Smooth muscle cell (in vitro differentiated cells): ENCODE measurements at regions not wholly inside any gene's neighbourhood (a gene's known extent, or its start where the extent isn't known, plus 50 kb on each side); places are given as distances from the start of the nearest gene placed in this dataset.
"Not testable (repeated sequence)": the region's sequence is repeated elsewhere in the genome, so short reads cannot be mapped to it uniquely, and the experiment has no call there.

Experiments used
- DNase-seq: peaks from one replicate; lab custom pipeline; 2025; ENCODE audit not compliant: unreplicated experiment; lab: John Stamatoyannopoulos, UW
- H2AFZ ChIP-seq: fragments of 200-600 bp; sonication (generic); 2 replicates; pipeline ENCODE4 v1.6.0; 2016; ENCODE audit warnings: antibody characterized with exemption, low read depth, mild to moderate bottlenecking
- H3F3A ChIP-seq: fragments of 200-600 bp; sonication (generic); 2 replicates; pipeline ENCODE4 v1.6.0; 2017; ENCODE audit warnings: antibody characterized with exemption, low read depth
- H3K27ac ChIP-seq: fragments of 200-600 bp; sonication (generic); 2 replicates; pipeline ENCODE4 v1.5.1; 2016; ENCODE audit warnings: low read depth, mild to moderate bottlenecking
- H3K27me3 ChIP-seq: fragments of 200-600 bp; sonication (generic); 2 replicates; pipeline ENCODE4 v1.6.1; 2016; ENCODE audit warnings: low read depth, mild to moderate bottlenecking
- H3K36me3 ChIP-seq: fragments of 200-600 bp; sonication (generic); 2 replicates; pipeline ENCODE4 v1.5.1; 2016; ENCODE audit warnings: low read depth
- H3K4me1 ChIP-seq: fragments of 200-600 bp; sonication (generic); 2 replicates; pipeline ENCODE4 v1.5.1; 2016; ENCODE audit warnings: low read depth
- H3K4me2 ChIP-seq: fragments of 200-600 bp; sonication (generic); 2 replicates; pipeline ENCODE4 v1.6.0; 2016; ENCODE audit warnings: mild to moderate bottlenecking
- H3K4me3 ChIP-seq: fragments of 200-600 bp; sonication (generic); 2 replicates; pipeline ENCODE4 v1.5.1; 2016; ENCODE audit warnings: mild to moderate bottlenecking
- H3K79me2 ChIP-seq: fragments of 200-600 bp; sonication (generic); 2 replicates; pipeline ENCODE4 v1.6.0; 2016; ENCODE audit warnings: low read depth, mild to moderate bottlenecking
- H3K9ac ChIP-seq: fragments of 200-600 bp; sonication (generic); 2 replicates; pipeline ENCODE4 v1.6.0; 2016; ENCODE audit warnings: low read depth
- H3K9me3 ChIP-seq: fragments of 200-600 bp; sonication (generic); replicated peaks from 2 replicates; pipeline ENCODE4 v1.5.1; 2016; ENCODE audit warnings: low read depth
- H4K20me1 ChIP-seq: fragments of 200-600 bp; sonication (generic); 2 replicates; pipeline ENCODE4 v1.6.0; 2016; ENCODE audit warnings: low read depth
- CTCF ChIP-seq: fragments of 200-600 bp; sonication (generic); IDR thresholded peaks from 2 replicates; pipeline ENCODE4 v1.5.1; 2017; ENCODE audit warnings: borderline replicate concordance, mild to moderate bottlenecking, antibody characterized with exemption; ENCODE audit not compliant: insufficient read depth, poor library complexity, severe bottlenecking
- WGBS: methylation state at CpG from one replicate; pipeline ENCODE4 v1.1.7; 2016; ENCODE audit warnings: low lambda C conversion rate; 5-methylcytosine and 5-hydroxymethylcytosine counted together

GRCh38 chr6:140156131-140156530 is 781.7 kb upstream of the CITED2 start:
- H3F3A ChIP-seq = no peaks in the 10 kb centered on the region
- DNase-seq = no peak
- 96% methylated on average over 6 of the region's 6 CpGs for WGBS

GRCh38 chr6:140155451-140156126 is 781.1 kb upstream of the CITED2 start:
- H3K27me3 ChIP-seq = no peaks in the 10 kb centered on the region
- H3K4me1 ChIP-seq = no peaks in the 10 kb centered on the region
- no peak overlapping the region for H3K9ac ChIP-seq
- H3K27ac ChIP-seq = no peak overlapping the region
- H3K4me2 ChIP-seq = no peak overlapping the region
- no peaks in the 10 kb centered on the region for H4K20me1 ChIP-seq
- H3K4me3 ChIP-seq = no peak overlapping the region
- H3K9me3 ChIP-seq = no peaks in the 10 kb centered on the region
- no peak for DNase-seq
- no peak for TF ChIP-seq CTCF
- H3F3A ChIP-seq = no peaks in the 10 kb centered on the region
- no peak overlapping the region for H2AFZ ChIP-seq
- H3K36me3 ChIP-seq = no peaks in the 10 kb centered on the region
- H3K79me2 ChIP-seq = no peaks in the 10 kb centered on the region

More at GRCh38 chr6:140156131-140156530, 781.7 kb upstream of the CITED2 start:
- Histone ChIP-seq H3K27me3 (no peaks in the 10 kb centered on the region), H3K4me3 (no peak overlapping the region), H3K27ac (no peak overlapping the region), H3K4me1 (no peaks in the 10 kb centered on the region), H3K9ac (no peak overlapping the region), H4K20me1 (no peaks in the 10 kb centered on the region), H3K79me2 (no peaks in the 10 kb centered on the region), H3K36me3 (no peaks in the 10 kb centered on the region), H3K9me3 (no peaks in the 10 kb centered on the region), H3K4me2 (no peak overlapping the region), H2AFZ (no peak overlapping the region)
- TF ChIP-seq CTCF = no peak

GRCh38 chr6:140153703-140154102 is 779.3 kb upstream of the CITED2 start:
- TF ChIP-seq CTCF = no peak
- no peak overlapping the region for H3K4me2 ChIP-seq
- no peak overlapping the region for H2AFZ ChIP-seq
- H4K20me1 ChIP-seq = no peaks in the 10 kb centered on the region
- no peak for DNase-seq
- H3K4me1 ChIP-seq = no peaks in the 10 kb centered on the region
- WGBS = 62% methylated on average over 1 of the region's 1 CpG
- no peaks in the 10 kb centered on the region for H3F3A ChIP-seq
- H3K4me3 ChIP-seq = no peak overlapping the region
- H3K79me2 ChIP-seq = no peaks in the 10 kb centered on the region
- H3K27ac ChIP-seq = no peak overlapping the region
- no peaks in the 10 kb centered on the region for H3K36me3 ChIP-seq
- no peak overlapping the region for H3K9ac ChIP-seq
- H3K9me3 ChIP-seq = no peaks in the 10 kb centered on the region
- H3K27me3 ChIP-seq = no peaks in the 10 kb centered on the region

- 99% methylated on average over 44 of the region's 67 CpGs for WGBS
- not testable (repeated sequence) for H3K4me3 ChIP-seq, H2AFZ ChIP-seq, H3K27ac ChIP-seq, H3K4me1 ChIP-seq, H4K20me1 ChIP-seq, H3F3A ChIP-seq, H3K9ac ChIP-seq, H3K9me3 ChIP-seq, H3K36me3 ChIP-seq, DNase-seq, H3K79me2 ChIP-seq, H3K27me3 ChIP-seq, H3K4me2 ChIP-seq
These were observed 773.7 kb upstream of the CITED2 start for GRCh38 chr6:140147825-140148814.
